Neural progenitor cell (in vitro differentiated cells): ENCODE measurements at regions not wholly inside any gene's neighbourhood (a gene's known extent, or its start where the extent isn't known, plus 50 kb on each side); places are given as distances from the start of the nearest gene placed in this dataset.

Experiments
- EZH2phosphoT487 ChIP-seq: fragments of 200-600 bp; sonication (generic); IDR thresholded peaks from 2 replicates; pipeline ENCODE4 v1.6.1; 2017; ENCODE audit warnings: antibody characterized with exemption
- TF ChIP-seq, protein P1 (sequence below): fragments of 200-600 bp; sonication (generic); IDR thresholded peaks from 2 replicates; pipeline ENCODE4 v1.5.1; 2017; ENCODE audit warnings: antibody characterized with exemption, mild to moderate bottlenecking

DNA sequence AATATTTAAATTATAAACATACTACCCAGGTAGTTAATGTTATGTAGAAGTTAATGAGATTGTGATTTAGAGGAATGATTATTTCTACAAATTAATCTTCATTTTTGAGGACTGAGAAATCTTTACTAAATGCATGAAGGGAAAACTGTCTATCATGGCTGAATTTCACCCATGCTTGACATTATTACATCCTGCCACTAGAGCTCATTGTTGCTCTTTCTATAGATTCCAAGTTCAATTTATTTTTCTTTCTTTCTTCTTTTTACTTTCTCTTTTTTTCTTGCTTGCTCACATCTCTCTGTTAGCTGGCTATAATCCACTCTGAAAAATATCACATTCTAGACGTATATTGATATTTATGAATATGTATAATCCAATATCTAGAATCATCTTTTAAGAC, 505.0 kb upstream of the KLHL1 start:
- TF ChIP-seq, protein P1, sequence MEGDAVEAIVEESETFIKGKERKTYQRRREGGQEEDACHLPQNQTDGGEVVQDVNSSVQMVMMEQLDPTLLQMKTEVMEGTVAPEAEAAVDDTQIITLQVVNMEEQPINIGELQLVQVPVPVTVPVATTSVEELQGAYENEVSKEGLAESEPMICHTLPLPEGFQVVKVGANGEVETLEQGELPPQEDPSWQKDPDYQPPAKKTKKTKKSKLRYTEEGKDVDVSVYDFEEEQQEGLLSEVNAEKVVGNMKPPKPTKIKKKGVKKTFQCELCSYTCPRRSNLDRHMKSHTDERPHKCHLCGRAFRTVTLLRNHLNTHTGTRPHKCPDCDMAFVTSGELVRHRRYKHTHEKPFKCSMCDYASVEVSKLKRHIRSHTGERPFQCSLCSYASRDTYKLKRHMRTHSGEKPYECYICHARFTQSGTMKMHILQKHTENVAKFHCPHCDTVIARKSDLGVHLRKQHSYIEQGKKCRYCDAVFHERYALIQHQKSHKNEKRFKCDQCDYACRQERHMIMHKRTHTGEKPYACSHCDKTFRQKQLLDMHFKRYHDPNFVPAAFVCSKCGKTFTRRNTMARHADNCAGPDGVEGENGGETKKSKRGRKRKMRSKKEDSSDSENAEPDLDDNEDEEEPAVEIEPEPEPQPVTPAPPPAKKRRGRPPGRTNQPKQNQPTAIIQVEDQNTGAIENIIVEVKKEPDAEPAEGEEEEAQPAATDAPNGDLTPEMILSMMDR = peak; percentile 52
- TF ChIP-seq EZH2phosphoT487 = no peak
